Stomach (tissue), 8 donors: ENCODE measurements at regions not wholly inside any gene's neighbourhood (a gene's known extent, or its start where the extent isn't known, plus 50 kb on each side); places are given as distances from the start of the nearest gene placed in this dataset.
A peak's percentile ranks its signal among the peaks of the same experiment; 100 is the strongest.

ENCODE experiments used
- DNase-seq, 2 donors: peaks; one replicate each; pipeline versions ENCODE4 v3.0.0 to v3.0.0-alpha.2; 2013 to 2019
- H3K27ac ChIP-seq, 5 donors: fragments of 200-600 bp in 4 of 5; sonication (generic) in 4 of 5; one replicate each; pipeline ENCODE4 v1.5.1; 2013 to 2019; ENCODE audit warnings: mild to moderate bottlenecking in 1 of 5, moderate library complexity in 1 of 5
- H3K27me3 ChIP-seq, 3 donors: fragments of 200-600 bp; sonication (generic); one replicate each; pipeline ENCODE4 v1.5.1; 2017 to 2019; ENCODE audit warnings: mixed run types in 1 of 3
- H3K36me3 ChIP-seq, 4 donors: fragments of 200-600 bp; sonication (generic); 1 replicate in 3 of 4; 2 replicates in 1 of 4; pipeline ENCODE4 v1.5.1; 2016 to 2019
- H3K4me1 ChIP-seq, 4 donors: fragments of 200-600 bp; sonication (generic); one replicate each; pipeline ENCODE4 v1.5.1; 2016 to 2019
- H3K4me3 ChIP-seq, 4 donors: fragments of 200-600 bp; sonication (generic) in 3 of 4; one replicate each; pipeline ENCODE4 v1.5.1; 2016 to 2019; ENCODE audit warnings: mild to moderate bottlenecking in 1 of 4
- H3K9me3 ChIP-seq, 4 donors: fragments of 200-600 bp; sonication (generic); one replicate each; pipeline ENCODE4 v1.5.1; 2016 to 2019
- CTCF ChIP-seq, 7 experiments: fragments of 450-650 bp in 4 of 7; fragments of 200-600 bp in 3 of 7; sonication (generic) in 3 of 7; IDR thresholded peaks; one replicate each; pipeline ENCODE4 v1.5.1; 2016 to 2019; ENCODE audit warnings: antibody characterized with exemption in 7 of 7, control low read depth in 2 of 7, mild to moderate bottlenecking in 1 of 7
- EP300 ChIP-seq: sonication (generic); formaldehyde crosslinking; IDR thresholded peaks from one replicate; pipeline ENCODE4 v1.6.1; 2017; ENCODE audit warnings: antibody characterized with exemption
- POLR2A ChIP-seq, 4 donors: fragments of 450-650 bp; IDR thresholded peaks; one replicate each; pipeline ENCODE4 v1.6.1; 2016; ENCODE audit warnings: antibody characterized with exemption in 4 of 4, control low read depth in 2 of 4, mild to moderate bottlenecking in 1 of 4, moderate library complexity in 1 of 4
- POLR2AphosphoS5 ChIP-seq, 3 donors: sonication (generic); formaldehyde crosslinking; IDR thresholded peaks; one replicate each; pipeline ENCODE4 v1.6.1; 2016; ENCODE audit warnings: antibody characterized with exemption in 3 of 3
- WGBS, 5 donors: extraction: QIAGEN DNeasy Blood & Tissue Kit in 3 of 5; methylation state at CpG; one replicate each; pipeline versions ENCODE4 v1.1.5 to v1.1.7; 2013 to 2018; 5-methylcytosine and 5-hydroxymethylcytosine counted together
- intact Hi-C: fragments of 100-400 bp; cut with DNase I; formaldehyde crosslinking; loops from one replicate; pipeline ENCODE4 v1.15.1; 2023; ENCODE audit warnings: low total_unique reads
- donor health status: healthy with polysubstance abuse.
- donor health status: Bipolar disorder and iron deficiency.
- donor health status: healthy.

- intact Hi-C loops: no loop called here
- no peak for DNase-seq
- no peaks in the 10 kb centered on the region for H3K36me3 ChIP-seq
- 84 to 97% (median 95%) methylated on average over 3 of the region's 3 CpGs for WGBS, 5 donors
- H3K27me3 ChIP-seq: no peaks in the 10 kb centered on the region
- H3K9me3 ChIP-seq: peaks cover 0 to 23% (median 14%) of the 10 kb centered on the region in 4 donors
- no peaks in the 10 kb centered on the region for H3K4me1 ChIP-seq
- TF ChIP-seq POLR2A (IDR thresholded peaks at IDR 0.05): no peak
- TF ChIP-seq EP300: no peak
- TF ChIP-seq CTCF (IDR thresholded peaks at IDR 0.05): no peak
- TF ChIP-seq POLR2AphosphoS5 (IDR thresholded peaks at IDR 0.05): no peak
- H3K4me3 ChIP-seq: no peak overlapping the region
- H3K27ac ChIP-seq: no peak overlapping the region
Measured at GRCh38 chr10:4138146-4138721, 353.2 kb upstream of the KLF6 start.

GRCh38 chr10:4137299-4137698 is 352.3 kb upstream of the KLF6 start:
- 94 to 97% (median 95%) methylated on average over 4 of the region's 4 CpGs for WGBS, 5 donors

GRCh38 chr10:4136121-4136520 is 351.1 kb upstream of the KLF6 start:
- peaks cover 0 to 16% (median 6%) of the 10 kb centered on the region in 4 donors for H3K4me1 ChIP-seq
- H3K4me3 ChIP-seq: no peak overlapping the region
- intact Hi-C loops: no loop called here
- no peak overlapping the region for H3K27ac ChIP-seq
- no peak for DNase-seq
- no peaks in the 10 kb centered on the region for H3K27me3 ChIP-seq
- H3K36me3 ChIP-seq: no peaks in the 10 kb centered on the region
- peaks cover 0 to 15% (median 11%) of the 10 kb centered on the region in 4 donors for H3K9me3 ChIP-seq
- WGBS, 5 donors: 64 to 77% (median 70%) methylated on average over 2 of the region's 2 CpGs
- TF ChIP-seq EP300 (no peak), POLR2AphosphoS5 (IDR thresholded peaks at IDR 0.05) (no peak), POLR2A (IDR thresholded peaks at IDR 0.05) (no peak), CTCF (IDR thresholded peaks at IDR 0.05) (no peak)

More at GRCh38 chr10:4137299-4137698, 352.3 kb upstream of the KLF6 start:
- TF ChIP-seq EP300: no peak
- no peak for TF ChIP-seq POLR2A (IDR thresholded peaks at IDR 0.05)
- TF ChIP-seq CTCF (IDR thresholded peaks at IDR 0.05): no peak
- no peak for TF ChIP-seq POLR2AphosphoS5 (IDR thresholded peaks at IDR 0.05)
- no peak for DNase-seq
- peaks cover 0 to 23% (median 14%) of the 10 kb centered on the region in 4 donors for H3K9me3 ChIP-seq
- H3K36me3 ChIP-seq: no peaks in the 10 kb centered on the region
- H3K27ac ChIP-seq: no peak overlapping the region
- H3K4me1 ChIP-seq: peaks cover 0 to 4% (median under 1%) of the 10 kb centered on the region in 4 donors
- H3K27me3 ChIP-seq: no peaks in the 10 kb centered on the region
- no peak overlapping the region for H3K4me3 ChIP-seq
- intact Hi-C loops: no loop called here

- H3K4me1 ChIP-seq: peaks cover 26 to 56% (median 44%) of the 10 kb centered on the region in 4 donors
- no peak overlapping the region for H3K4me3 ChIP-seq
- intact Hi-C loops: no loop called here
- peak overlapping the region in 3 of 5 donors; percentile 23 to 73 (median 25) for H3K27ac ChIP-seq
- no peak for DNase-seq
- 88 to 100% (median 93%) methylated on average over 1 of the region's 1 CpG for WGBS, 5 donors
- H3K36me3 ChIP-seq: no peaks in the 10 kb centered on the region
- TF ChIP-seq EP300 (no peak), POLR2AphosphoS5 (IDR thresholded peaks at IDR 0.05) (no peak), CTCF (IDR thresholded peaks at IDR 0.05) (no peak), POLR2A (IDR thresholded peaks at IDR 0.05) (no peak)
- H3K9me3 ChIP-seq: no peaks in the 10 kb centered on the region
- no peaks in the 10 kb centered on the region for H3K27me3 ChIP-seq
Measured at GRCh38 chr10:4132216-4132556, 347.2 kb upstream of the KLF6 start.
